Glutamatergic neuron (in vitro differentiated cells): ENCODE measurements at regions not wholly inside any gene's neighbourhood (a gene's known extent, or its start where the extent isn't known, plus 50 kb on each side); places are given as distances from the start of the nearest gene placed in this dataset.

Experiments used
- DNase-seq: peaks from one replicate; pipeline ENCODE4 v3.0.0; 2022
- H3K27ac Mint-ChIP-seq: one replicate; pipeline ENCODE4 v1.8.0; 2020; ENCODE audit warnings: mild to moderate bottlenecking, mixed read lengths, inconsistent platforms; ENCODE audit not compliant: unreplicated experiment
- H3K27me3 Mint-ChIP-seq: one replicate; pipeline ENCODE4 v1.8.0; 2020; ENCODE audit warnings: mild to moderate bottlenecking, moderate library complexity, mixed read lengths, inconsistent platforms; ENCODE audit not compliant: unreplicated experiment
- H3K36me3 Mint-ChIP-seq: one replicate; pipeline ENCODE4 v1.8.0; 2020; ENCODE audit warnings: mild to moderate bottlenecking, mixed read lengths, inconsistent platforms; ENCODE audit not compliant: unreplicated experiment
- H3K4me1 Mint-ChIP-seq: one replicate; pipeline ENCODE4 v1.8.0; 2020; ENCODE audit warnings: mild to moderate bottlenecking, low read depth, mixed read lengths, inconsistent platforms; ENCODE audit not compliant: unreplicated experiment
- H3K4me3 Mint-ChIP-seq: one replicate; pipeline ENCODE4 v1.8.0; 2020; ENCODE audit warnings: mild to moderate bottlenecking, mixed read lengths, inconsistent platforms; ENCODE audit not compliant: unreplicated experiment
- H3K9me3 Mint-ChIP-seq: one replicate; pipeline ENCODE4 v1.8.0; 2020; ENCODE audit warnings: mild to moderate bottlenecking, moderate library complexity, mixed read lengths, inconsistent platforms; ENCODE audit not compliant: unreplicated experiment
- TF ChIP-seq, protein P1 (sequence below): fragments of 200-600 bp; sonication (generic); IDR thresholded peaks from one replicate; pipeline ENCODE4 v1.5.0; 2021; ENCODE audit not compliant: partially characterized antibody, unreplicated experiment

DNA sequence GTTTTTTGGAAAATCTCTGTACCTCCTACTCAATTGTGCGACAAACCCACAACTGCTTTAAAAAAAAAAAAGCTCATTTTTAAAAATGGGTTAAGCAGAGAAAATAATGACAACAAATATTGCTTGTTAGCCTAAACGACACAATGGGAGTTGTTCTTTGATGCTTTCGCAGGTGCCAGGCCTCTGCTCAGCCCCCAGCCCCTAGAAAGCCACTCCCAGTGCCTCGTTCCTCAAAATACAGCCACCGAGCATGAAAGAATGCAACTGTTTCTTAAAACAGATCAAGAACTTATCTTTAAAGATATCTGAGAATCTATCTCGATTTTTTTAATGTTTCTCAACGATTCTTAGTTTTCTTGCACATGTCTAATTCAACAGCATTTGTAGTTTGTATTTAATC, 85.2 kb upstream of the PFKP start:
- no peaks in the 10 kb centered on the region for H3K27me3 Mint-ChIP-seq
- H3K4me3 Mint-ChIP-seq = no peak overlapping the region
- H3K9me3 Mint-ChIP-seq = peaks cover 8% of the 10 kb centered on the region
- peaks cover 12% of the 10 kb centered on the region for H3K4me1 Mint-ChIP-seq
- H3K36me3 Mint-ChIP-seq = no peaks in the 10 kb centered on the region
- DNase-seq = no peak
- TF ChIP-seq, protein P1, sequence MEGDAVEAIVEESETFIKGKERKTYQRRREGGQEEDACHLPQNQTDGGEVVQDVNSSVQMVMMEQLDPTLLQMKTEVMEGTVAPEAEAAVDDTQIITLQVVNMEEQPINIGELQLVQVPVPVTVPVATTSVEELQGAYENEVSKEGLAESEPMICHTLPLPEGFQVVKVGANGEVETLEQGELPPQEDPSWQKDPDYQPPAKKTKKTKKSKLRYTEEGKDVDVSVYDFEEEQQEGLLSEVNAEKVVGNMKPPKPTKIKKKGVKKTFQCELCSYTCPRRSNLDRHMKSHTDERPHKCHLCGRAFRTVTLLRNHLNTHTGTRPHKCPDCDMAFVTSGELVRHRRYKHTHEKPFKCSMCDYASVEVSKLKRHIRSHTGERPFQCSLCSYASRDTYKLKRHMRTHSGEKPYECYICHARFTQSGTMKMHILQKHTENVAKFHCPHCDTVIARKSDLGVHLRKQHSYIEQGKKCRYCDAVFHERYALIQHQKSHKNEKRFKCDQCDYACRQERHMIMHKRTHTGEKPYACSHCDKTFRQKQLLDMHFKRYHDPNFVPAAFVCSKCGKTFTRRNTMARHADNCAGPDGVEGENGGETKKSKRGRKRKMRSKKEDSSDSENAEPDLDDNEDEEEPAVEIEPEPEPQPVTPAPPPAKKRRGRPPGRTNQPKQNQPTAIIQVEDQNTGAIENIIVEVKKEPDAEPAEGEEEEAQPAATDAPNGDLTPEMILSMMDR = no peak
- H3K27ac Mint-ChIP-seq = no peak overlapping the region

GRCh38 chr10:2981361-2981801, 86.0 kb upstream of the PFKP start:
- TF ChIP-seq, protein P1 = no peak
- no peak overlapping the region for H3K4me3 Mint-ChIP-seq
- no peak for DNase-seq
- H3K4me1 Mint-ChIP-seq = peaks cover 7% of the 10 kb centered on the region
- H3K9me3 Mint-ChIP-seq = peaks cover 5% of the 10 kb centered on the region
- no peaks in the 10 kb centered on the region for H3K27me3 Mint-ChIP-seq
- H3K27ac Mint-ChIP-seq = no peak overlapping the region
- no peaks in the 10 kb centered on the region for H3K36me3 Mint-ChIP-seq

DNA sequence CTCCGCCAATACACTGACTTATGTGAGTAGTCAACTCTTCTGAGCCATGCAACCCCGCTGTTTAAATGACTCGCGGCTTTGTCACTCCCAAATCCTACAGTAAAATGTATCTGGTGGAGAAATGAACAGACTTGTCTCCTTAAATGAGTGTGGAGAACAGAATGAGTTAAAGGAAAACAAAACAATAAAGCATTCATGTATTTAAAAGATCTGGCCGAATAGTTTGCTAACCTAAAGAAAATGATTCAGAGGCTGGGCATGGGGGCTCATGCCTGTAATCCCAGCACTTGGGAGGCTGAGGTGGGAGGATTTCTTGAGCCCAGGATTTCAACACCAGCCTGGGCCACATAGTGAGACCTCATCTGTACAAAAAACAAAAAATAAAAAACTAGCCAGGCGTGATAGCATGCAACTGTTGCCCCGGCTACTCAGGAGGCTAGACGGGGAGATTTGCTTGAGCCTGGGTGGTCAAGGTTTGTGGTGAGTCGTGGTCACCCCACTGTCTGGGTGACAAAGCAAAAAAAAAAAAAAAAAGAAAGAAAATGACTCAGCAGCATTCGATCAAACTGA, 86.5 kb upstream of the PFKP start:
- no peak for DNase-seq
- Mint-ChIP-seq H3K9me3 (peaks cover 2% of the 10 kb centered on the region), H3K36me3 (no peaks in the 10 kb centered on the region), H3K4me1 (peaks cover 3% of the 10 kb centered on the region), H3K27me3 (no peaks in the 10 kb centered on the region), H3K4me3 (no peak overlapping the region), H3K27ac (no peak overlapping the region)
- TF ChIP-seq, protein P1 = no peak

- TF ChIP-seq, protein P1 = no peak
- H3K4me1 Mint-ChIP-seq = peaks cover 3% of the 10 kb centered on the region
- H3K4me3 Mint-ChIP-seq = no peak overlapping the region
- H3K36me3 Mint-ChIP-seq = no peaks in the 10 kb centered on the region
- peaks cover 2% of the 10 kb centered on the region for H3K9me3 Mint-ChIP-seq
- H3K27ac Mint-ChIP-seq = no peak overlapping the region
- no peak for DNase-seq
- H3K27me3 Mint-ChIP-seq = no peaks in the 10 kb centered on the region
These were observed 87.2 kb upstream of the PFKP start for GRCh38 chr10:2980116-2980515.

GRCh38 chr10:2979306-2979705, 88.0 kb upstream of the PFKP start:
- H3K27me3 Mint-ChIP-seq = no peaks in the 10 kb centered on the region
- H3K4me1 Mint-ChIP-seq = peaks cover 3% of the 10 kb centered on the region
- no peak for DNase-seq
- TF ChIP-seq, protein P1 = no peak
- no peaks in the 10 kb centered on the region for H3K36me3 Mint-ChIP-seq
- H3K4me3 Mint-ChIP-seq = no peak overlapping the region
- peaks cover 2% of the 10 kb centered on the region for H3K9me3 Mint-ChIP-seq
- no peak overlapping the region for H3K27ac Mint-ChIP-seq
